NB4 (cell line): ENCODE measurements at regions not wholly inside any gene's neighbourhood (a gene's known extent, or its start where the extent isn't known, plus 50 kb on each side); places are given as distances from the start of the nearest gene placed in this dataset.
"Not testable (repeated sequence)": the region's sequence is repeated elsewhere in the genome, so short reads cannot be mapped to it uniquely, and the experiment has no call there.

Source experiments
- MAX ChIP-seq: IDR thresholded peaks from 2 replicates; pipeline ENCODE4 v1.6.1; 2011; ENCODE audit warnings: low read depth, low read length
- MYC ChIP-seq: IDR thresholded peaks from 2 replicates; pipeline ENCODE4 v1.6.1; 2011; ENCODE audit warnings: low read depth, low read length
- POLR2A ChIP-seq: IDR thresholded peaks from 2 replicates; pipeline ENCODE4 v1.6.1; 2011; ENCODE audit warnings: mild to moderate bottlenecking; ENCODE audit not compliant: insufficient read length; ENCODE audit errors: extremely low read depth
- TF ChIP-seq, protein P1 (sequence below): IDR thresholded peaks from one replicate; pipeline ENCODE4 v1.5.1; 2012; ENCODE audit warnings: low read depth, low read length

DNA sequence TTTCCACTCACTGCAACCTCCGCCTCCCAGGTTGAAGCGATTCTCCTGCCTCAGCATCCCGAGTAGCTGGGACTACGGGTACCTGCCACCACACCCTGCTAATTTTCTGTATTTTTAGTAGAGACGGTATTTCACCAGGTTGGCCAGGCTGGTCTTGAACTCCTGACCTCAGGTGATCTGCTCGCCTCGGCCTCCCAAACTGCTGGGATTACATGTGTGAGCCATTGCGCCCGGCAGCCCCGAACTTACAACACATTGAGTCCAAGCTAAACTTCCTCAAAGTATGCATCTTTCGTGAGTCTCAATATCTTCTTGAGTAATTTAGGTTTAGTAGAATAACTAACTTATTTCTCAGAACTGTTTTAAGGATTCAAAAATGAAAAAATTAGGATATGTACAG, 447.2 kb downstream of the EPHA5 start:
- TF ChIP-seq, protein P1, sequence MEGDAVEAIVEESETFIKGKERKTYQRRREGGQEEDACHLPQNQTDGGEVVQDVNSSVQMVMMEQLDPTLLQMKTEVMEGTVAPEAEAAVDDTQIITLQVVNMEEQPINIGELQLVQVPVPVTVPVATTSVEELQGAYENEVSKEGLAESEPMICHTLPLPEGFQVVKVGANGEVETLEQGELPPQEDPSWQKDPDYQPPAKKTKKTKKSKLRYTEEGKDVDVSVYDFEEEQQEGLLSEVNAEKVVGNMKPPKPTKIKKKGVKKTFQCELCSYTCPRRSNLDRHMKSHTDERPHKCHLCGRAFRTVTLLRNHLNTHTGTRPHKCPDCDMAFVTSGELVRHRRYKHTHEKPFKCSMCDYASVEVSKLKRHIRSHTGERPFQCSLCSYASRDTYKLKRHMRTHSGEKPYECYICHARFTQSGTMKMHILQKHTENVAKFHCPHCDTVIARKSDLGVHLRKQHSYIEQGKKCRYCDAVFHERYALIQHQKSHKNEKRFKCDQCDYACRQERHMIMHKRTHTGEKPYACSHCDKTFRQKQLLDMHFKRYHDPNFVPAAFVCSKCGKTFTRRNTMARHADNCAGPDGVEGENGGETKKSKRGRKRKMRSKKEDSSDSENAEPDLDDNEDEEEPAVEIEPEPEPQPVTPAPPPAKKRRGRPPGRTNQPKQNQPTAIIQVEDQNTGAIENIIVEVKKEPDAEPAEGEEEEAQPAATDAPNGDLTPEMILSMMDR = not testable (repeated sequence)
- not testable (repeated sequence) for TF ChIP-seq POLR2A, MYC, MAX
